ENCODE measurements at regions not wholly inside any gene's neighbourhood (a gene's known extent, or its start where the extent isn't known, plus 50 kb on each side); places are given as distances from the start of the nearest gene placed in this dataset.

DNA sequence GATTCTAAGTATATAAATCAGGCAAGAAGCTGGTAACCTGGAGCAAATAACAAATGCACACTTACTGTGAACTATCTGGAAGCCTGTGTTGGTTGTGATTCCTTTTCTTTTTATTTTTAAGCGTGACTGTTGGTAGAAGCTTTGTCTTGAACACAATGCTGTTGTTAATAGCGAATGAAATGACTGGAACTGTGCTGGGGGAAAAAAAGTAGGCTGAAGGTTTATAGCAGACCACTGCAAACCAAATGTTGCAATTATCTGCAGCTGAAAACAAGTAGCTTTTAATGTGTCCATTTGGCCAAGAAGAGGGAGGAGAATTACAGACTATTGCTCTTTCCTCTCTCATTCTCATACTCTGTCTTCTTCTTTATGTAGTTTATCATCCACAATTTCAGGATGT is 184.5 kb upstream of the DNAJC19 start:
- Histone ChIP-seq H3K9ac (no peak overlapping the region), H3K9me2 (no peaks in the 10 kb centered on the region), H3K4me3 (ENCODE audit: low read depth in 2 of 2, low read length in 1 of 2) (no peak overlapping the region), H3K36me3 (replicated peaks in 1 of 2; ENCODE audit: control insufficient read depth in 1 of 2, insufficient read depth in 2 of 2, low read length in 1 of 2) (no peaks in the 10 kb centered on the region), H3K27me3 (ENCODE audit: insufficient read depth) (no peaks in the 10 kb centered on the region), H3K27ac (ENCODE audit: low read depth in 2 of 2, low read length in 1 of 2) (no peak overlapping the region), H2AFZ (ENCODE audit: low read depth) (no peak overlapping the region), H3K4me2 (no peak overlapping the region), H4K20me1 (ENCODE audit: insufficient read depth) (no peaks in the 10 kb centered on the region), H3K79me2 (ENCODE audit: insufficient read depth) (no peaks in the 10 kb centered on the region), H3K9me3 (no peaks in the 10 kb centered on the region), H3F3A (replicated peaks; ENCODE audit: insufficient read depth) (no peaks in the 10 kb centered on the region), H3K4me1 (ENCODE audit: control insufficient read depth in 1 of 2, insufficient read depth in 2 of 2, low read depth in 1 of 2, low read length in 1 of 2) (no peaks in the 10 kb centered on the region)
- ChIA-PET POLR2A (no interaction called here), CTCF (no interaction called here)
- TF ChIP-seq, protein P1, sequence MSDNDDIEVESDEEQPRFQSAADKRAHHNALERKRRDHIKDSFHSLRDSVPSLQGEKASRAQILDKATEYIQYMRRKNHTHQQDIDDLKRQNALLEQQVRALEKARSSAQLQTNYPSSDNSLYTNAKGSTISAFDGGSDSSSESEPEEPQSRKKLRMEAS (IDR thresholded peaks at IDR 0.05; ENCODE audit: low read depth) = no peak
- TF ChIP-seq SIN3A (IDR thresholded peaks at IDR 0.05; ENCODE audit: borderline replicate concordance, low read depth, low read length) (no peak), RAD21 (IDR thresholded peaks at IDR 0.05; ENCODE audit: low read length) (no peak)
- TF ChIP-seq, protein P2, sequence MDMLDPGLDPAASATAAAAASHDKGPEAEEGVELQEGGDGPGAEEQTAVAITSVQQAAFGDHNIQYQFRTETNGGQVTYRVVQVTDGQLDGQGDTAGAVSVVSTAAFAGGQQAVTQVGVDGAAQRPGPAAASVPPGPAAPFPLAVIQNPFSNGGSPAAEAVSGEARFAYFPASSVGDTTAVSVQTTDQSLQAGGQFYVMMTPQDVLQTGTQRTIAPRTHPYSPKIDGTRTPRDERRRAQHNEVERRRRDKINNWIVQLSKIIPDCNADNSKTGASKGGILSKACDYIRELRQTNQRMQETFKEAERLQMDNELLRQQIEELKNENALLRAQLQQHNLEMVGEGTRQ (IDR thresholded peaks at IDR 0.05; ENCODE audit: borderline replicate concordance, low read depth, low read length) = no peak
- no peak for DNase-seq
- WGBS (ENCODE audit: low lambda C conversion rate) = 39% methylated on average over 2 of the region's 2 CpGs

DNA sequence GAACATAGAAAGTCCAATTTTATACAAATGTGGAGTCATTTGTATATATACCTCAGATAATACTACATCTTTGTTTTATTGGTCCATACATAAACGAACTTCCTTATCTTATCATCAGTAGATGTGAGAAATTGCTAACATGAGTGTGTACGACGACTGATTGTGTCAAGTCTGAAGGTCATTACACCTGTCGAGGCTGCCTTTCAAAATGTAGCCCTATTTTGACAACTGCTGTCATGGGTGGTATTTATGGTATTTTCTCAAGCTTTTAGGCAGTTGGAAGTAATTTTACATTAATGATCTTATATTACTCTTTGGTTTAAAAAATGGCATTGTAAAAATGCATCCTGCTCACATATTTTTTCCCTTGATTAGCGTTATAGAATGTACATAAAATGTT is 183.7 kb upstream of the DNAJC19 start:
- Histone ChIP-seq H4K20me1 (ENCODE audit: insufficient read depth) (no peaks in the 10 kb centered on the region), H3K36me3 (replicated peaks in 1 of 2; ENCODE audit: control insufficient read depth in 1 of 2, insufficient read depth in 2 of 2, low read length in 1 of 2) (no peaks in the 10 kb centered on the region), H3F3A (replicated peaks; ENCODE audit: insufficient read depth) (no peaks in the 10 kb centered on the region), H3K27me3 (ENCODE audit: insufficient read depth) (no peaks in the 10 kb centered on the region), H3K27ac (ENCODE audit: low read depth in 2 of 2, low read length in 1 of 2) (no peak overlapping the region), H2AFZ (ENCODE audit: low read depth) (no peak overlapping the region), H3K4me2 (no peak overlapping the region), H3K9ac (no peak overlapping the region), H3K79me2 (ENCODE audit: insufficient read depth) (no peaks in the 10 kb centered on the region), H3K4me1 (ENCODE audit: control insufficient read depth in 1 of 2, insufficient read depth in 2 of 2, low read depth in 1 of 2, low read length in 1 of 2) (no peaks in the 10 kb centered on the region), H3K9me3 (no peaks in the 10 kb centered on the region), H3K4me3 (ENCODE audit: low read depth in 2 of 2, low read length in 1 of 2) (no peak overlapping the region), H3K9me2 (no peaks in the 10 kb centered on the region)
- POLR2A ChIA-PET = no interaction called here
- TF ChIP-seq MEF2A (IDR thresholded peaks at IDR 0.05; ENCODE audit: borderline replicate concordance, low read depth) (no peak), ELF1 (IDR thresholded peaks at IDR 0.05) (no peak), RCOR1 (IDR thresholded peaks at IDR 0.05; ENCODE audit: low read length) (no peak), SIN3A (IDR thresholded peaks at IDR 0.05; ENCODE audit: borderline replicate concordance, low read depth, low read length) (no peak), NRF1 (IDR thresholded peaks at IDR 0.05; ENCODE audit: low read depth, low read length) (no peak), EP300 (IDR thresholded peaks at IDR 0.05; ENCODE audit: borderline replicate concordance in 1 of 2, low read depth in 1 of 2, low read length in 1 of 2) (no peak), FOXM1 (IDR thresholded peaks at IDR 0.05; ENCODE audit: low read depth) (no peak), MXI1 (IDR thresholded peaks at IDR 0.05; ENCODE audit: low read depth, low read length) (no peak), JUND (IDR thresholded peaks at IDR 0.05) (no peak), FOSL2 (IDR thresholded peaks at IDR 0.05; ENCODE audit: borderline replicate concordance, low read depth) (no peak)
- TF ChIP-seq, protein P3, sequence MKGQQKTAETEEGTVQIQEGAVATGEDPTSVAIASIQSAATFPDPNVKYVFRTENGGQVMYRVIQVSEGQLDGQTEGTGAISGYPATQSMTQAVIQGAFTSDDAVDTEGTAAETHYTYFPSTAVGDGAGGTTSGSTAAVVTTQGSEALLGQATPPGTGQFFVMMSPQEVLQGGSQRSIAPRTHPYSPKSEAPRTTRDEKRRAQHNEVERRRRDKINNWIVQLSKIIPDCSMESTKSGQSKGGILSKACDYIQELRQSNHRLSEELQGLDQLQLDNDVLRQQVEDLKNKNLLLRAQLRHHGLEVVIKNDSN (IDR thresholded peaks at IDR 0.05; ENCODE audit: borderline replicate concordance, low read depth) = no peak
- TF ChIP-seq, protein P2 (IDR thresholded peaks at IDR 0.05; ENCODE audit: borderline replicate concordance, low read depth, low read length) = no peak
- CTCF ChIA-PET = no interaction called here
- DNase-seq = no peak
- WGBS (ENCODE audit: low lambda C conversion rate) = 49% methylated on average over 5 of the region's 5 CpGs

All from SK-N-SH (cell line).